GM12878 (cell line): ENCODE measurements at regions not wholly inside any gene's neighbourhood (a gene's known extent, or its start where the extent isn't known, plus 50 kb on each side); places are given as distances from the start of the nearest gene placed in this dataset.

Experiments used
- ATAC-seq: fragments of 200-7000 bp; cut with Tn5 transposase; 3 replicates; pipeline ENCODE4 v1.9.1; 2020; ENCODE audit warnings: mild to moderate bottlenecking, moderate library complexity
- BruUV-seq: library from RNA; stranded (reverse); fragments of 400-500 nt; replicated peaks from 2 replicates; lab custom pipeline; 2021; lab: Mats Ljungman, UMichigan
- CTCF ChIA-PET: fragments of 300-600 bp; sonication (Branson Sonifier 250); formaldehyde crosslinking; extraction: SDS; loops from one replicate; lab custom pipeline; 2021; ENCODE audit warnings: inconsistent platforms; lab: Yijun Ruan, JAX
- POLR2A ChIA-PET: fragments of 350-600 bp; formaldehyde crosslinking; extraction: SDS; loops from one replicate; lab custom pipeline; 2021; ENCODE audit warnings: inconsistent platforms; lab: Charles Lee
- RAD21 ChIA-PET: fragments of 300-600 bp; sonication (Branson Sonifier 250); formaldehyde crosslinking; loops from one replicate; lab custom pipeline; 2023; ENCODE audit warnings: antibody characterized with exemption; ENCODE audit not compliant: unreplicated experiment; lab: Charles Lee
- SMC1A ChIA-PET: fragments of 300-600 bp; sonication (Branson Sonifier 250); formaldehyde crosslinking; loops from one replicate; lab custom pipeline; 2023; ENCODE audit not compliant: unreplicated experiment, uncharacterized antibody; lab: Charles Lee
- DNase-seq: peaks from one replicate; pipeline ENCODE4 v3.0.0-alpha.2; 2011; ENCODE audit warnings: low read depth, low spot score
- FAIRE-seq: peaks from 3 replicates; lab custom pipeline; 2011; peaks lifted over from hg19 to GRCh38; lab: Jason Lieb, UNC
- H2AFZ ChIP-seq: 2 replicates; pipeline ENCODE4 v1.6.0; 2011; ENCODE audit warnings: low read depth, low read length, control low read depth; ENCODE audit not compliant: control insufficient read depth
- H3K27ac ChIP-seq: 2 replicates; pipeline ENCODE4 v1.5.1; 2011; ENCODE audit warnings: control low read depth; ENCODE audit not compliant: control insufficient read depth, insufficient read depth
- H3K27me3 ChIP-seq, 2 experiments: replicated peaks in 1 of 2; 2 replicates each; pipeline versions ENCODE4 v1.6.0 to v1.6.1; 2011; ENCODE audit warnings: low read length in 1 of 2; ENCODE audit not compliant: control insufficient read depth in 2 of 2, insufficient read depth in 2 of 2
- H3K36me3 ChIP-seq, 2 experiments: 2 replicates each; pipeline ENCODE4 v1.5.1; 2011; ENCODE audit warnings: low read length in 1 of 2; ENCODE audit not compliant: control insufficient read depth in 2 of 2, insufficient read depth in 2 of 2
- H3K4me1 ChIP-seq: 2 replicates; pipeline ENCODE4 v1.6.1; 2011; ENCODE audit warnings: mild to moderate bottlenecking, low read length, moderate library complexity, mixed read lengths; ENCODE audit not compliant: control insufficient read depth, insufficient read depth
- H3K4me2 ChIP-seq: 2 replicates; pipeline ENCODE4 v1.6.0; 2011; ENCODE audit warnings: control low read depth; ENCODE audit not compliant: control insufficient read depth, insufficient read depth
- H3K4me3 ChIP-seq: fragments of 200-600 bp; sonication (generic); 2 replicates; pipeline ENCODE4 v1.5.1; 2016
- H3K79me2 ChIP-seq: 2 replicates; pipeline ENCODE4 v1.6.0; 2011; ENCODE audit warnings: low read length; ENCODE audit not compliant: control insufficient read depth, insufficient read depth
- H3K9ac ChIP-seq: 2 replicates; pipeline ENCODE4 v1.8.0; 2011; ENCODE audit warnings: low read length, control low read depth, mixed read lengths; ENCODE audit not compliant: control insufficient read depth, insufficient read depth
- H3K9me3 ChIP-seq: replicated peaks from 3 replicates; pipeline ENCODE4 v1.5.1; 2011; ENCODE audit warnings: mild to moderate bottlenecking, low read length; ENCODE audit not compliant: control insufficient read depth, insufficient read depth
- H4K20me1 ChIP-seq: 2 replicates; pipeline ENCODE4 v1.6.0; 2011; ENCODE audit not compliant: control insufficient read depth, insufficient read depth
- ASH2L ChIP-seq: fragments of 300-600, 200-600 bp; sonication (generic); IDR thresholded peaks from 2 replicates; pipeline ENCODE4 v1.6.1; 2017; ENCODE audit warnings: low read depth, mild to moderate bottlenecking, borderline replicate concordance
- ATF7 ChIP-seq: fragments of 450-650 bp; IDR thresholded peaks from 2 replicates; pipeline ENCODE4 v1.6.1; 2016; ENCODE audit warnings: low read depth, mild to moderate bottlenecking
- BHLHE40 ChIP-seq, 2 experiments: fragments of 450-650 bp in 1 of 2; IDR thresholded peaks; 2 replicates each; pipeline ENCODE4 v1.6.1; 2011 to 2017; ENCODE audit warnings: low read depth in 2 of 2, borderline replicate concordance in 1 of 2, improper control_type of control experiment in 1 of 2, low read length in 1 of 2, mild to moderate bottlenecking in 1 of 2
- BMI1 ChIP-seq: fragments of 450-650 bp; IDR thresholded peaks from 2 replicates; pipeline ENCODE4 v1.6.1; 2016; ENCODE audit warnings: mild to moderate bottlenecking, moderate library complexity, borderline replicate concordance
- BRCA1 ChIP-seq: IDR thresholded peaks from 2 replicates; pipeline ENCODE4 v1.6.1; 2011; ENCODE audit warnings: low read depth, low read length, improper control_type of control experiment
- CBFB ChIP-seq: IDR thresholded peaks from 2 replicates; pipeline ENCODE4 v1.6.1; 2016; ENCODE audit warnings: antibody characterized with exemption, low read depth
- CEBPB ChIP-seq, 2 experiments: fragments of 150-350 bp in 1 of 2; IDR thresholded peaks; 2 replicates each; pipeline ENCODE4 v1.6.1; 2012 to 2014; ENCODE audit warnings: low read depth in 2 of 2, low read length in 2 of 2, borderline replicate concordance in 1 of 2, inconsistent platforms in 1 of 2
- DPF2 ChIP-seq: fragments of 450-650 bp; IDR thresholded peaks from 2 replicates; pipeline ENCODE4 v1.6.1; 2017; ENCODE audit warnings: mild to moderate bottlenecking
- MYC ChIP-seq: IDR thresholded peaks from 2 replicates; pipeline ENCODE4 v1.6.1; 2011; ENCODE audit warnings: mild to moderate bottlenecking, low read length, moderate library complexity, inconsistent platforms; ENCODE audit not compliant: insufficient read depth, insufficient replicate concordance, insufficient read length, severe bottlenecking
- RAD51 ChIP-seq: fragments of 450-650 bp; IDR thresholded peaks from 2 replicates; pipeline ENCODE4 v1.6.1; 2016; ENCODE audit warnings: moderate library complexity, mild to moderate bottlenecking, inconsistent platforms
- RCOR1 ChIP-seq: conservative IDR thresholded peaks from 2 replicates; pipeline ENCODE4 v1.6.1; 2012; ENCODE audit warnings: low read depth, low read length, improper control_type of control experiment
- SIX5 ChIP-seq: IDR thresholded peaks from 2 replicates; pipeline ENCODE4 v1.6.1; 2011; ENCODE audit warnings: mild to moderate bottlenecking, low read depth, low read length, moderate library complexity; ENCODE audit not compliant: severe bottlenecking
- SMAD5 ChIP-seq: IDR thresholded peaks from 2 replicates; pipeline ENCODE4 v1.6.1; 2016; ENCODE audit warnings: antibody characterized with exemption, low read depth
- SPI1 ChIP-seq: IDR thresholded peaks from 2 replicates; pipeline ENCODE4 v1.6.1; 2011; ENCODE audit warnings: low read depth, mild to moderate bottlenecking, low read length, moderate library complexity, borderline replicate concordance; ENCODE audit not compliant: insufficient read depth
- TBL1XR1 ChIP-seq: IDR thresholded peaks from 2 replicates; pipeline ENCODE4 v1.6.1; 2012; ENCODE audit warnings: low read depth, low read length, improper control_type of control experiment
- ZNF622 ChIP-seq: fragments of 450-650 bp; IDR thresholded peaks from 2 replicates; pipeline ENCODE4 v1.6.1; 2017; ENCODE audit warnings: mild to moderate bottlenecking, inconsistent platforms
- WGBS: methylation state at CpG from one replicate; pipeline ENCODE4 v1.1.6; 2016; ENCODE audit warnings: low lambda C conversion rate; ENCODE audit not compliant: insufficient replicate concordance, insufficient coverage; ENCODE audit errors: missing lambda C conversion rate; 5-methylcytosine and 5-hydroxymethylcytosine counted together
- in situ Hi-C: fragments of 300-500 bp; cut with MboI; formaldehyde crosslinking; loops from 9 replicates; pipeline ENCODE4 v1.14.3; 2018; ENCODE audit warnings: mixed read lengths
- intact Hi-C: fragments of 100-400 bp; cut with micrococcal nuclease; formaldehyde crosslinking; loops from one replicate; pipeline ENCODE4 v1.14.2; 2022; ENCODE audit not compliant: unreplicated experiment
- TF ChIP-seq, protein P1 (sequence below): IDR thresholded peaks from 2 replicates; pipeline ENCODE4 v1.6.1; 2012; ENCODE audit warnings: mild to moderate bottlenecking, low read depth, low read length
- TF ChIP-seq, protein P2 (sequence below): fragments of 450-650 bp; IDR thresholded peaks from 2 replicates; pipeline ENCODE4 v1.6.1; 2017; ENCODE audit warnings: borderline replicate concordance
- TF ChIP-seq, protein P3 (sequence below), 3 experiments: IDR thresholded peaks in 2 of 3; conservative IDR thresholded peaks in 1 of 3; 2 replicates each; pipeline ENCODE4 v1.5.1; 2011; ENCODE audit warnings: low read depth in 3 of 3, low read length in 3 of 3, mild to moderate bottlenecking in 3 of 3, control low read depth in 2 of 3, moderate library complexity in 2 of 3, inconsistent platforms in 1 of 3, mixed read lengths in 1 of 3; ENCODE audit not compliant: control insufficient read depth in 2 of 3, insufficient read depth in 1 of 3; ENCODE audit errors: extremely low read depth in 1 of 3

DNA sequence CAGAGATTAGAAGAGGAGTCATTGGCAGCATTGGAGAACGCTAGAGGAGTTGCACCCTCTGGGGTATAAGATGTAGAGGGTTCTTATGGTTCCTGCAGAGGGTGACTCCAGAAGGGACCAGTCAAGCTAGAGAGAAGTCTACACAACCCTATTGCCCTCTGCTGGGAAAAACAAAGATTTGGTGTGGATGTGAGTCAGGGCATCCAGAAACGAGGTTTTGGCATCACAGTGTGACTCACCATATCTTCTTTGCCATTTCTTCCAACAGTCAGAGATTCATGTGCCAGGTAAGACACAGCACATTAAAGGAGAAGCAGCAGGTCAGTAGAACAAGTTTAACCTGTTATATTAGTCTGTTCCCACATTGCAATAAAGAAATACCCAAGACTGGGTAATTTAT lies 598.8 kb downstream of the MAFB start:
- TF ChIP-seq BHLHE40 (IDR thresholded peaks at IDR 0.05; ENCODE audit: borderline replicate concordance in 1 of 2, low read depth in 2 of 2, low read length in 1 of 2) (no peak), BRCA1 (no peak), ZNF622 (no peak), CEBPB (IDR thresholded peaks at IDR 0.05; ENCODE audit: borderline replicate concordance in 1 of 2, low read depth in 2 of 2, low read length in 2 of 2) (no peak), DPF2 (no peak), CBFB (no peak), TBL1XR1 (no peak), ATF7 (no peak), BMI1 (no peak), SPI1 (no peak), ASH2L (no peak), RCOR1 (no peak), SIX5 (no peak), RAD51 (no peak), SMAD5 (no peak), MYC (no peak)
- TF ChIP-seq, protein P1, sequence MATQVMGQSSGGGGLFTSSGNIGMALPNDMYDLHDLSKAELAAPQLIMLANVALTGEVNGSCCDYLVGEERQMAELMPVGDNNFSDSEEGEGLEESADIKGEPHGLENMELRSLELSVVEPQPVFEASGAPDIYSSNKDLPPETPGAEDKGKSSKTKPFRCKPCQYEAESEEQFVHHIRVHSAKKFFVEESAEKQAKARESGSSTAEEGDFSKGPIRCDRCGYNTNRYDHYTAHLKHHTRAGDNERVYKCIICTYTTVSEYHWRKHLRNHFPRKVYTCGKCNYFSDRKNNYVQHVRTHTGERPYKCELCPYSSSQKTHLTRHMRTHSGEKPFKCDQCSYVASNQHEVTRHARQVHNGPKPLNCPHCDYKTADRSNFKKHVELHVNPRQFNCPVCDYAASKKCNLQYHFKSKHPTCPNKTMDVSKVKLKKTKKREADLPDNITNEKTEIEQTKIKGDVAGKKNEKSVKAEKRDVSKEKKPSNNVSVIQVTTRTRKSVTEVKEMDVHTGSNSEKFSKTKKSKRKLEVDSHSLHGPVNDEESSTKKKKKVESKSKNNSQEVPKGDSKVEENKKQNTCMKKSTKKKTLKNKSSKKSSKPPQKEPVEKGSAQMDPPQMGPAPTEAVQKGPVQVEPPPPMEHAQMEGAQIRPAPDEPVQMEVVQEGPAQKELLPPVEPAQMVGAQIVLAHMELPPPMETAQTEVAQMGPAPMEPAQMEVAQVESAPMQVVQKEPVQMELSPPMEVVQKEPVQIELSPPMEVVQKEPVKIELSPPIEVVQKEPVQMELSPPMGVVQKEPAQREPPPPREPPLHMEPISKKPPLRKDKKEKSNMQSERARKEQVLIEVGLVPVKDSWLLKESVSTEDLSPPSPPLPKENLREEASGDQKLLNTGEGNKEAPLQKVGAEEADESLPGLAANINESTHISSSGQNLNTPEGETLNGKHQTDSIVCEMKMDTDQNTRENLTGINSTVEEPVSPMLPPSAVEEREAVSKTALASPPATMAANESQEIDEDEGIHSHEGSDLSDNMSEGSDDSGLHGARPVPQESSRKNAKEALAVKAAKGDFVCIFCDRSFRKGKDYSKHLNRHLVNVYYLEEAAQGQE, result no peak
- TF ChIP-seq, protein P2, sequence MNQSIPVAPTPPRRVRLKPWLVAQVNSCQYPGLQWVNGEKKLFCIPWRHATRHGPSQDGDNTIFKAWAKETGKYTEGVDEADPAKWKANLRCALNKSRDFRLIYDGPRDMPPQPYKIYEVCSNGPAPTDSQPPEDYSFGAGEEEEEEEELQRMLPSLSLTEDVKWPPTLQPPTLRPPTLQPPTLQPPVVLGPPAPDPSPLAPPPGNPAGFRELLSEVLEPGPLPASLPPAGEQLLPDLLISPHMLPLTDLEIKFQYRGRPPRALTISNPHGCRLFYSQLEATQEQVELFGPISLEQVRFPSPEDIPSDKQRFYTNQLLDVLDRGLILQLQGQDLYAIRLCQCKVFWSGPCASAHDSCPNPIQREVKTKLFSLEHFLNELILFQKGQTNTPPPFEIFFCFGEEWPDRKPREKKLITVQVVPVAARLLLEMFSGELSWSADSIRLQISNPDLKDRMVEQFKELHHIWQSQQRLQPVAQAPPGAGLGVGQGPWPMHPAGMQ, result no peak
- TF ChIP-seq, protein P3, sequence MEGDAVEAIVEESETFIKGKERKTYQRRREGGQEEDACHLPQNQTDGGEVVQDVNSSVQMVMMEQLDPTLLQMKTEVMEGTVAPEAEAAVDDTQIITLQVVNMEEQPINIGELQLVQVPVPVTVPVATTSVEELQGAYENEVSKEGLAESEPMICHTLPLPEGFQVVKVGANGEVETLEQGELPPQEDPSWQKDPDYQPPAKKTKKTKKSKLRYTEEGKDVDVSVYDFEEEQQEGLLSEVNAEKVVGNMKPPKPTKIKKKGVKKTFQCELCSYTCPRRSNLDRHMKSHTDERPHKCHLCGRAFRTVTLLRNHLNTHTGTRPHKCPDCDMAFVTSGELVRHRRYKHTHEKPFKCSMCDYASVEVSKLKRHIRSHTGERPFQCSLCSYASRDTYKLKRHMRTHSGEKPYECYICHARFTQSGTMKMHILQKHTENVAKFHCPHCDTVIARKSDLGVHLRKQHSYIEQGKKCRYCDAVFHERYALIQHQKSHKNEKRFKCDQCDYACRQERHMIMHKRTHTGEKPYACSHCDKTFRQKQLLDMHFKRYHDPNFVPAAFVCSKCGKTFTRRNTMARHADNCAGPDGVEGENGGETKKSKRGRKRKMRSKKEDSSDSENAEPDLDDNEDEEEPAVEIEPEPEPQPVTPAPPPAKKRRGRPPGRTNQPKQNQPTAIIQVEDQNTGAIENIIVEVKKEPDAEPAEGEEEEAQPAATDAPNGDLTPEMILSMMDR (IDR thresholded peaks at IDR 0.05 in 2 of 3, conservative IDR thresholded peaks at IDR 0.05 in 1 of 3; ENCODE audit: control insufficient read depth in 2 of 3, extremely low read depth in 1 of 3, insufficient read depth in 1 of 3, low read depth in 3 of 3, low read length in 3 of 3), result no peak
- intact Hi-C loops, result no loop called here

More for the DNA sequence above, 598.8 kb downstream of the MAFB start:
- Histone ChIP-seq H3K9ac (no peak overlapping the region), H3K79me2 (no peaks in the 10 kb centered on the region), H3K27me3 (no peaks in the 10 kb centered on the region), H3K36me3 (no peaks in the 10 kb centered on the region), H3K27ac (no peak overlapping the region), H4K20me1 (no peaks in the 10 kb centered on the region), H3K4me2 (no peak overlapping the region), H3K4me1 (no peaks in the 10 kb centered on the region), H3K9me3 (no peaks in the 10 kb centered on the region), H2AFZ (no peak overlapping the region), H3K4me3 (no peak overlapping the region)
- RAD21 ChIA-PET, result no interaction called here
- WGBS, result 0% methylated on average over 2 of the region's 2 CpGs
- SMC1A ChIA-PET, result no interaction called here
- CTCF ChIA-PET, result no interaction called here
- BruUV-seq, result no TSS peak
- POLR2A ChIA-PET, result no interaction called here
- DNase-seq (no peak), ATAC-seq (no peak), FAIRE-seq (no peak)
- in situ Hi-C loops, result no loop called here
